Stimulated activated CD4-positive, alpha-beta T cell treated with anti-CD3 and anti-CD28 coated beads, Interleukin-4, amount 100 ng/mL, for 48 hours (primary cell): ENCODE measurements at regions not wholly inside any gene's neighbourhood (a gene's known extent, or its start where the extent isn't known, plus 50 kb on each side); places are given as distances from the start of the nearest gene placed in this dataset.

Experiments used
- DNase-seq, 2 donors: peaks; one replicate each; pipeline ENCODE4 v3.0.0-alpha.2; 2020; ENCODE audit warnings: low read depth in 2 of 2

DNA sequence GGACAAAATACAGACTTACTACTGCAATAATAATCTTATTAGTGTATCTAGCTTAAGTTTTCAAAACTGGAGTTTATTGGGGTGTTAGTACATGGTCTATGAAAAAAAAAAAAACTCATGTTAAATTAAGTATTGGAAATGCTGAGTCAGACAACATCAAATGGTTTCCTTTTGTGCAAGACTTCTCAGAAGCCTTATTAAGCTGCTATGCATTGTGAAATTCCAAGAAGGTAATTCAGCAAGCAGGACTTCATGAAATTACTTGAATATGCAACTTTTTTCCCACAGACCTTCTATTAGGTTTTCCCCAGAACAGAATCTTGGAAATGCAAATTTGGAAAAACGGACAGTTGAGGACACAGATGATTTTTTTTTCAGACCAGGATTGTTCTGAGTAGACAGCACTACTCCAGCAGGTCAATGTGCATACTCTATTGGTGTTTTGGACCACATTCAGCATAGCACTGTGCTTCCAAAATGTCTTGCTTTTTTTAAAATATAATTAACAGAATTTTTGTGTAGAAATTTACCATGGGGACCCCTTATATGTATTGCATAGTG lies 568.8 kb upstream of the TENM3 start:
- no peak for DNase-seq

DNA sequence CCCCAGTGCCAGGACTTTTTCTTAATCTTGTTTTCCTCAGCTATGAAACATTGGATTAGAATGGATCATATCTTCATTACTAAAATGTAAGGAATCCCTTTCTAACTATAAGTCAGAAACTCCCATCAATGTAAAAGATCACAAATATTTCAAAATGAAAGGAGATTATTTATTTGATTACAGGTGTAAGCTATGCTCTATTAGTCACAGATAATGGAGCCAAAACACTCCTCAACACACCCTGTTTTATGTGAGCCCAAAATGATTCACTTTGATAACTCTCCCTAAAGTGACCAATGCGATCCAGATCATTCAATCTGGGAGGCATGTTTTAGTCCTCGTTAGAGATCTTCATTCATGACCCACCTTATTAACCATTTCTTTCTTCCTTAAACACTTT lies 566.7 kb upstream of the TENM3 start:
- no peak for DNase-seq

DNA sequence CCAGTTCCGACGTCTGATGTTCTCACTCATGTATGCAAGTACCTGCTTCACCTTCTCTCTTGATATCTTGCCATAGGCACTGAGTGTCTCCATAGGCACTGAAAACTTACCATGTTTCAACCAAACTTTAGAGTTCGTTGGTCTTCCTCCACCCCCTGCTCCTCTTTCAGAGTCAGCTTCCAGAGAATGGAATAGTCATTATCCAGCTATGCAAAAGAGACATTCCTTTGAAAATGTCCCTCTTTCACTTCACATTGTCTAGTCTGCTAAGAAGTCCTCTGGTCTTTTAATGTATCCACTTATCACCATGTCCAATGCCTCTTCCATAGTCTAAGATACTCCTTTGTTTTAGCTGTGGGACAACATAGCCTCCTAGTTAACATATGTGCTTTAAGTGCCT lies 566.0 kb upstream of the TENM3 start:
- no peak for DNase-seq

DNA sequence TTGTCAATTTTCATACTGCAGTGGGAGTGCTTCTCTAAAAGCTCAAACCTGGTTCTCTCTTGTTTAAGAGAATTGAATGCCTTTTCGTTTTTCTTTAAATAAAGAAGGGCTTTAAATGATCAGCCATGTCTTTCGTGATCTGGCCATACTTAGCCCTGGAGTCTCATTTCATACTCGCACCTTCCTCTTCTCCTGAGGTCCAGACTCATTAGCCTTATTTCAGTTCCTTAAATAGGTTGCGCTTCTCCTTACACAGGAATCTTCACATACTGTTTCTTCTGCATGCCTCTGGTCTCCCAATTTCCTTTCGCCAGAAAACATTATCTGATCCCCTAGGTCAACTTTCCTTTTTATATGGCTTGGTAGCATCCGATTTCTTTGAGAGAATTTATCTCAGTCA lies 565.6 kb upstream of the TENM3 start:
- DNase-seq: no peak

DNA sequence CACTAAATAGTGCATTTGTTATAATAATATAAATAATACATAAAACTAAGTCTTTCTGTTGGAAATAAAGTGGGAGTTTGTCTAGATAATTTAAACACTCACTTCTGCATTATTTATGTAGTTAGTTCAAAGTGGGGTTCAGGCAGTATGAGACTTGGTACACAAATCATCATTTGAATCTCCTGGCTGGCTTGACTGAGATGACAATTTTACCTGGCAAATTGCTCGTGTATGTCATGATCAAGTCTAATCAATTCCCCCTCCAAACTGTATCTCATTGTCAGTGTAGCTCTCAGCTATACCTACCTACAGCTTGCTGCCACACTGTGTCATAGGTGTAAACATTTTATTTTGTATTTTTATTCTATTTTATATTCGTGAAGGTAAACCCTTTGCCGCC lies 563.4 kb upstream of the TENM3 start:
- no peak for DNase-seq

DNA sequence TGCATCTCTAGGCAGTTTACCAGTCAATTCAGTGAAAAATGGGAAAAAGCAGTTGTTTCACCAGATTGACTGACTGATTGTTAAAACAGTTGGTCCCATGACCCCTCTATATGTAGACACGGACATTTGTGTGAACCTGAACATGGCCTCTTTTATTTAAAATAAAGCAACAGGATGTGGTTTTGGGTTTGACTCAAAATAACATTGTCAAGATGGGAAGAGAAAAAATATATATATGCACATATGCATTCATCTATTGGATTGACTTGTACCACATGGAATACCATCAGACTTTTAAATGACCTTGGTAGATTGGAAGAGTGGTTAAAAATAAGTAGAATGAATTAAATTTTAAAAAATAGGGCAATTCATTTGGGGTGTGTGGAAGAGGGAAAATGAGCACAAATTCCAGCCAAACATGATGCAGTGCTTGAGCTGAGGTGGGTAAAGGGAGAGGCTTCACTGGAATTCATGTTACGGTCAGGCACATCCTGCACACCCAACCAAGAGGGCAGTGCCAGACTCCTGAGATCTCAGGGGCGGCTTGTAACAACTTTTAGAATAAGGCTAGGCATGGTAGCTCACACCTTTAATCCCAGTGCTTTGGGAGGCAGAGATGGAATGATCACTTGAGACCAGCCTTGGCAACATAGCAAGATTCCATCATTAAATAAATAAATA lies 560.7 kb upstream of the TENM3 start:
- DNase-seq: no peak

DNA sequence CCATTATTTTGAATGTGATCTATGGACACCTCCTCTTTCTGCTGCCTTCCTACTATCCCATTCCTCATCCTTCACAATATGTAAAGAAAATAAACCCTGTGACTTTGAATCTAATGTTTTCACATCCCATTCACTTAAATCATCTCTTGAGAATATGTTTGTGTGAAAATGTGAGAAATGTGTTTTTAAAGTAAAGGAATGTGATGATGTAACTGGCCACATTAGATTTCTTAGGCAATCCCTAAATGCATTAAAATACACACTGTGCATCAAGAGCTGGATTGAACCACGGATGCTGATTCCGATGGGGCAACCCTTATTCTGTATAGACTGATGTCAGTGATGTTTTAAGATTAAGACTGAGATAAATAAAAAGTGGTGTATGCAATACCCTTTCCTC lies 558.9 kb upstream of the TENM3 start:
- no peak for DNase-seq

DNA sequence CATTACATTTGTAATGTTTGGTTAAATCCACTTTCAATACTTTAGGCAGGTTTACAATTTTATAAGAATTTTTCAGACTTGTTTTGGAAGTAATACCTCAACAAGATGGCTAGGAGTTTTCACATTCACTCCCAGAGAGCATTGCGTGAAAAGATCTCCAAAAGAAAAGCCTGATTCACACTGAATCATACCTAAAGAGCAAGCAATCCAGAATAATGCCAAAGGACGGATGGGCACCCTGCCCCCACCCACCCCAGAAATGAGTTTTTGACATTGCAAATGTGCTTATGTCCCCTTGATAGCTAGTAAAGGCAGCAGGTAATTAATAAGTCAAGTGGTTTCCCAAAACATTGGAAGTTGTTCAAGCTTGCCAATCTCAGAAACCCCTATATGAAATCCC lies 557.7 kb upstream of the TENM3 start:
- no peak for DNase-seq

DNA sequence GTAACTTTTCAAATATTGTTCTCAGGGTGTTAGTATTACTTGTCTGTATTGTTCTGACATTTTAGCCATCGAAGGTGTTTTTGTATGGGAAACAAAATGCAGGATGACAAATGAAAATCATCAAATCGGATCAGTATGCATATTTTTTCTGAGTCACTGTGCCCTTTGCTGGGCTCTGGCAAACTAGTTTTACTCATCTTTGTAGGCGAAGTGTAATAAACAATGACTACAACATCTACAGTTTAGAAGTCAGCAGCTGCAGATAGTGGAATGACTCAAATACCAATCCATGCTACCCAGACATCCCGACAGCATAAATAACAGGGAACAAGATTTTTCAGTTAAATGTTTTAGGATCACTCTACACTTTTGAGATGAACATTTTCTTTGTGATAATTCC lies 557.3 kb upstream of the TENM3 start:
- no peak for DNase-seq

DNA sequence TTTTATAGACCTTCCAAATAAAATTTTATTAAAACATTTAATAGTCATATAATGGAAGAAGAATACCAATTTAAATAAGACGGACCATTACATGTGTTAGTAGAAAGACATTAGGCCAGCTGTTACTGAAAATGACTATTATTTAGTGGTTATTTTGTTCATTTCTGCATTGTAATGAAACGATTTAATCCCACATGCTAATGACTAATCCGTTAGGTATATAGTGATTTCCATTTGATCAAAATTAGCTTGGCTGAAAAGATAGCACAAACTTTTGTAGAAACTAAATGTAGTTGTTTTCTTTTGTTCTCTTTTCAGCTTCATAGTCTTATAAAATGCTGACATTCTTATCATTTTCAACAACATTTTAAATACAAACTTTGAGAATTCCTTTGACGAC lies 556.1 kb upstream of the TENM3 start:
- no peak for DNase-seq

DNA sequence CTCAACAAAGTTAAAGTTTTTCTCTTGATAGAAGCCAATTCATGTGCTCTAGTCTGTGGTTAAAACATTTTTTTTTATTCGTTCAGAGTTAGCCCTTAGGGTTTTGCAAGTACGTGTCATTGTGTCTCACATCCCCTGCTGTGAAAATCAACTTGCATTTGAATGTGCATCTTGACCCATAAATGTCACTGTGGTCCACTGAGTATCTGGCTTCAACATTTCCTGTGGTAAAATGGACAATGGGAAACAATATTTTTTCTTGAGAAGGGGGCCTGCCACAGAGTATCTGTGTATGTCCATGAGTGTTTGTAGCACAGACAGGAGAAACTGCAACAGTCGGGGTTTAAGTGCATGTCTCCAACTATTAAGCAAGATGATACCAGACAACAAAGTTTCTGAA lies 554.8 kb upstream of the TENM3 start:
- DNase-seq: no peak

DNA sequence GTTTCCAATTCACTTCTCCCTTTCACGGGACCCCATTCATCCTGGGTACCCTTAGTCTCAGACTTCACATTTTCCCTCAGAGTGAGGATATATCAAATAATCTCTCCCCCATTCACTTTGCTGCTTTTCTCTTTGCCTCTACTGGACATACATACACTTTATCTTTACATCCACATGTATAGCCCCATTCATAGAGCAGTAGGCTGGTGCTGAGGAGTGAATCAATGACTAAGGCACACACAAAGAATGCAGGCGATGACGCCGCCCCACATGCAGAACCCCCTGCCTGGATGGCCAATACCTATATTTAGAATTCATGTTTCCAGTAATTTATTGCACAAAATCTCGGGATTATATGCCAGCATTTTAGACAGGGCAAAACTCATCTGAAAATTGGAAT lies 554.3 kb upstream of the TENM3 start:
- DNase-seq: no peak

DNA sequence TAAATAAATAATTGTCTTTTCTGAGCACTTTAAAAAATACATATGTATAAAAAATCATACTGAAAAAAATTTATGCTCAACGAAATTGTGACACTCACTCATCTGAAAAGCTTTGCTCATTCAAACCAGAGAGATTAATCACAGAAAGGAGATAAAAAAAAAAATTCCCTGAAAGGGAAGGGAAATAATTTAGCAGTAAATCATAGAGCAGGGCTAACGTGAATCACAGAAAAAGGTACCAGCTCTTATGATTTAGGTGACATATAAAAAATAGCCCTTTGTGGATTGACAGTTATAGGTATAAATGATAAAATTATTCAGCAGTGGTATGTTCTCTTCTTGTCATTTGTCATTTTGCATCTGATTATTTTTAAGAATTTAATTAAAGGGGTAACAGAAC lies 552.7 kb upstream of the TENM3 start:
- no peak for DNase-seq

DNA sequence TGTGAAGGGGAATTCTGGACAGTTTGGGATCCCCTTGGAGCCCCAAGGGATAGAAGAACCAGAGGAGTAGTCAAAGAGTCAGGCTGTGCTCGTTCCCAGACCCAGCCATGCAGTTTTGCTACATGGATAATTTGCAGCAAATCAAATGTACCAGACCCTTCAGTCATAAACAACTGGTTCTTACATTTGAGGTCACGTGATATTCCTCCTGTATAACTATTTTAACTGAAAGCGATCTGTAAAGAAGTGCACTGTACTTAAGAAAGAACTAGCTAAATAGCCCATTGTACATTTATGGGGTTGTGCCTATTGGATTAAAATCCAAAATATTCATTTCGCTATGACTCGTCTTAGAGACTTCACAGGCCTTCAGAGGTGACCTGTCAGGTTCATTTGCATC lies 550.2 kb upstream of the TENM3 start:
- no peak for DNase-seq

DNA sequence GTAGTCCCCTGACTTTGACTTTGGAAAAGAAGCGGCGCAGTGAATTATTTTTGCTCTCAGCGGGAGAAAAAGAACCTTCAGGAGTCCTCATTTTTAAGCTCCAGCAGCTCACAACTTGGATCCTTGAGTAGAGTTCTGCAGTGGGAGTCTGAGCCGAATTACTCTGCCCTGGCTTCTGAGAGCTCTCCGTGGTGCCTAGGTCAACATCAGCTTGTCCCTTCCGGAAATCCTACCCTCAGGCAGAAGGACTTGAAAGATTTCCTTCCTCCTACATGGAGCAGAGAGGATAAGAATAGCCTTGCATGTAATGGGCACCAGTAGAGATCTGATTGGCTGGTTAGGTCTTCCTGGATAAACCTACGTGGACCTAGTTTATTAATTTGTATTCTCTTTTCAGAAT lies 549.7 kb upstream of the TENM3 start:
- no peak for DNase-seq

DNA sequence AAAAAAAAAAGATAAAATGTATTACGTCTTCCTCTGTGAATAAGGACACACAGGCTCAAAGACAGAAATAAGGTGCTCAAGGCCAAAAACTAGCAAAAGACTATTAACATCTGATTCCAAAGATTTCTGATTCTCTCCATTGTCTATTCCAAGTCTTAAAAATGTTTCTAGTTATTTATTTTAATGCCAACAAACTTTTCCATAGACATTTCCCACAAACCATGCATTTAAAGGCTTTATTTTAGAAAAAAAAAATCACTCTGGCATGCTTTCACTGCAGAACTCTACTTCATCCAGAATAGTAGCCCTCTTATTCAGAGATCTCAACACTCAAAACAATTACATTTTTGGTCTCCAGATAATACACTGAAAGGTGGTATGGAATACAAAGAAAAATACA lies 545.0 kb upstream of the TENM3 start:
- DNase-seq: no peak

DNA sequence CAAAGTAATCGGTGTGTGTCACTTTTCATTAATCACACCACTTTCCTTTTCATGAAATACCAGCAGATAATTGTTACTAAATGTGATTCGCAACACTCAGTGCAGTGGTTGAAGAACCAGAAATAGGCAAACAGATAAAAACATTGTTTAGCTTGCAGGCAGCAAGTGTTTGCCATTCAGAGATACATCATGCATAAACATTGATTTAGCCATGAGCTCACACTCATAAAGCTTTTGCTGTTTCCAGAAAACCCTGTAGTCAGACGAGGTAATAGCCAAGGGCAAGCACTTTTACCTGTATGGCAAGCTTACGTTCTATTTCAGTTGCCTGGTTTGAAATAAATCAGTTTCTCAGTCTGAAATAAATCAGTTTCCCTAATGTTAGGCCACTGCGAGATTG lies 542.0 kb upstream of the TENM3 start:
- DNase-seq: no peak

DNA sequence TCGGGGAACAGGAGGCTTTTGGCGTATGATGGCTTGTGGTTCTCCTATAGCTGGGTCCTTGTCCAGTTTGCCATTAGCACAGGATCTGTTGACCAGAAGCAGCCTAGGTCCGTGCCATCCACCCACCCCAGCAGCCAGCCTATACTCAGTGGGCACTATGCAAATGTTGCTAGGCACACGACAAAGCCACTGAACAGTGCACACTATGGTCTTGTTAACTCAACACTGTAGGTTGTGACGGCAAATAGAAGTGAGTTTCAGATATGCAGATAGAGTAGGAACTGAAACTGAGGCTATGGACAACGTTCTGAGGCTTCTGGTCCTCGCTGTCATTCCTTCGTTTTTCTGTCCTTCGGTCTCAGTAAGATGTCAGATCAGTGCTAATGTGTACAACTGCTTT lies 541.3 kb upstream of the TENM3 start:
- DNase-seq: no peak

DNA sequence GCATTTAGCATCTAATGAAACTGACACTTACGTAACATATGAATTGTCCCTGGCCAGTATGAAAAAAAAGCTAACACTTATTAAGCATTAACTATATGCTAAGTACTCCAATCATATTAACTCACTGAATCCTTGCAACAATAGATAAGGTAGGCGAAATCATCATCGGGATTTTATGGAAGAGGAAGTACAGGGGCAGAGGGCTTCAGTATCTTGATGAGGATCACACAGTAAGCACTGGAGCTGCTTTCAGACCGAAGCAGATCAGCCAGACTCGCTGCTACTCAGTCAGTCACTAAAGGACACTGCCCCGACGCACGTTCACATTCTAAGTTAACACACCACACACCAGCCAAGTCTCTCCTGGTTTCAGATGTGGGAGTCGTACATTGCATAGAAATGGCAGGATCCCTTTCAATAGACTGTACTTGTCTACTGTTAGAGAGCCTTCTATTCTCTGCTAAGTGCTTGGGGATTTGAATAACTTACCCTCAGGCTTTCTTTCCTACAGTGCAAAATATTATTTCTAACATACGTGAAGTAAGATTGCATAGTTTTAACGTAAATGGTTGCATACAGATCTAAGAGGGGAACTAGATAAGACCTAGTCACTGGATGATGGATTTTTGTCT lies 540.2 kb upstream of the TENM3 start:
- no peak for DNase-seq

DNA sequence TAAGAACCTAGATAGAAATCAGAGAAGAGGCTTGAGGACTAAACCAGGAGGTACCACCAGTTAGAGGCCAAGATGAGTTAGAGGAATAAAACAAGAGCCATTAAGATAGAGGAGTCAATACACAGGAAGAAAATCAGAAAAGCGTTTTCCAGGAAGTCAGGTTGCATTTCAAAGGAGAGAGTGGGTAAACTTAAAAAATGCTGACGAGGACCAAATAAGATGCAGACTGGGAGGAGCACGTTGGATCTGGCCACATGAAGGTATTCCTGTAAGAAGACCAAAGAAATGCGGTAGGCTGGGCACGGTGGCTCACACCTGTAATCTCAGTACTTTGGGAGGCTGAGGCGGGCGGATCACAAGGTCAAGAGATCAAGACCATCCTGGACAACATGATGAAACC lies 533.1 kb upstream of the TENM3 start:
- DNase-seq: no peak

DNA sequence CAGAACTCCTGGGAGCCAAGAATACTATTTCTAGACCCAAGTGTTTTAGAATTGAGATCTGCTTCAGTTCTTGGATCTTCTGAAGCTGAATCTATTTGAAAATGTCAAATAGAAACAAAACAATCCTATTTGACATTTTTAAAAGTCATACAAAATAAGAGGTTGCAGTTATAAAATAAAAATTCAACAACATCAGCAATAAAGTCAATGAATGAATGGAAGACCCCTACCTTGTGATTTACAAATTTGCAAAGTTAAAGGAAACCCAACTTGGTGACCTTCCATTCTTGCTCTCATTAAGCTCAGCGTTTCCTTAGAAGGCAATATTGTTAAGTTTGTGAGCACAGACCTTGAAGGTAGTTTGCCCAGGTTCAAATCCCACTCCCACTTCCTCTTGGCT lies 531.8 kb upstream of the TENM3 start:
- DNase-seq: no peak

DNA sequence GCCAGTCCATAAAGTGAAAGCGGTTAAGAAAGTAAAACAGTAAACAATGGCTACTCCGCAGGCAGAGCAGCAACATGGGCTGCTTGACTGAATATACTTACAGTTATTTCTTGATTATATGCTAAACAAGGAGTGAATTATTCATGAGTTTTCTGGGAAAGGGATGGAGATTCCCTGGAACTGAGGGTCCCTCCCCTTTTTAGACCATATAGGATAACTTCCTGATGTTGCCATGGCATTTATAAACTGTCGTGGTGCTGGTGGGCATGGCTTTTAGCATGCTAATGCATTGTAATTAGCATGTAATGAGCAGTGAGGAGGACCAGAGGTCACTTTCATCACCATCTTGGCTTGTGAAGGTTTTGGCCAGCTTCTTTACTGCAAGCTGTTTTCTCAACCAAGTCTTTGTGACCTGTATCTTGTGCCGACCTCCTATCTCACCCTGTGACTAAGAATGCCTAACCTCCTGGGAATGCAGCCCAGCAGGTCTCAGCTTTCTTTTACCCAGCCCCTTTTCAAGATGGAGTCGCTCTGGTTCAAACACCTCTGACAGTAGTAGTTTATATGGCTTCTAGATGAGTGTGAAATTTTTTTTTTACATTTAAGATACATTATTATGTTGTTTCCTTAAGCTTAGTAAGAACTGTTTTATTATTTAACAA lies 514.8 kb upstream of the TENM3 start:
- DNase-seq: no peak

DNA sequence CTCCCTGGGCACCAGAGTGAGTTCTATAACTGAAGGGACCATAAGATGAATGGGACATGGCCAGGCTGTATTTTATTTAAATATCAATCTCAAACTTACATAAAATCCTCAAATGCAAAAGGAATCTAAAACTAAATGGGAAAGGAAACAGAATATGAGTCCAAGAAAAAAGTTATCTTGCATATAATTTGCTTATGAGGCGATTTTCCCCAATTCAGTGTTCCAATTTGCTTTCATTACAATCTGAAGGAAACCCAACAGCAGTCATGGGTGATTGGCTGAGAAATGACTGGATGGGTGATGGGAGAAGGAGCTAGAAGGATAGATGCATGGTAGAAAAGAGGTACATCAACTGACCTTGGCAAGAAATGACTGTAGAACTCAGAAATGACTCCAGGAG lies 511.3 kb upstream of the TENM3 start:
- no peak for DNase-seq
